Activated naive CD8-positive, alpha-beta T cell treated with anti-CD3 and anti-CD28 coated beads, Interleukin-2, amount 50 U/mL, for 16 hours (primary cell): ENCODE measurements at regions not wholly inside any gene's neighbourhood (a gene's known extent, or its start where the extent isn't known, plus 50 kb on each side); places are given as distances from the start of the nearest gene placed in this dataset.

Experiments
- DNase-seq: peaks from one replicate; pipeline ENCODE4 v3.0.0-alpha.2; 2020; ENCODE audit warnings: low read depth, low spot score

DNA sequence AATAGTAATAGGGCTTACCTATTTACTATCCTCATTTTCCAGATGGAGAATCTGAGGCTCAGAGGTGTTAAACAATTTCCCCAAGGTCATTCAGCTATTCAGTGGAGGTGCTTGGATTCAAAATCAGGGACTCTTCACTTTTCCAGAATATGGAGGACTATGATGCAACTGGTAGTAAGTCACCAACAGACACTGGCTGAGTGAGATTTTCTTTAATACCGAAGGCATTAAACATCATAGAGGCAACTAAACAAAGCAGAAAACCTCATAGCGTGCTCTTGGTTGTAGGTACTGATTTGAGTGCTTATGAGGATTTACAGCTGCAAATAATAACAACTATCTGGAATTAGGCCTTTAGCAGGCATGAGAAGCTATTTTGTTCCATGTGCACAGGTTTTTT, 134.4 kb downstream of the DLEU7 start:
- no peak for DNase-seq

GRCh38 chr13:50711131-50711815, 132.2 kb downstream of the DLEU7 start:
- DNase-seq, result no peak

GRCh38 chr13:50711996-50712395, 131.5 kb downstream of the DLEU7 start:
- no peak for DNase-seq

GRCh38 chr13:50712456-50712855, 131.0 kb downstream of the DLEU7 start:
- no peak for DNase-seq

- no peak for DNase-seq
These were observed 130.6 kb downstream of the DLEU7 start for GRCh38 chr13:50712881-50713280.

DNA sequence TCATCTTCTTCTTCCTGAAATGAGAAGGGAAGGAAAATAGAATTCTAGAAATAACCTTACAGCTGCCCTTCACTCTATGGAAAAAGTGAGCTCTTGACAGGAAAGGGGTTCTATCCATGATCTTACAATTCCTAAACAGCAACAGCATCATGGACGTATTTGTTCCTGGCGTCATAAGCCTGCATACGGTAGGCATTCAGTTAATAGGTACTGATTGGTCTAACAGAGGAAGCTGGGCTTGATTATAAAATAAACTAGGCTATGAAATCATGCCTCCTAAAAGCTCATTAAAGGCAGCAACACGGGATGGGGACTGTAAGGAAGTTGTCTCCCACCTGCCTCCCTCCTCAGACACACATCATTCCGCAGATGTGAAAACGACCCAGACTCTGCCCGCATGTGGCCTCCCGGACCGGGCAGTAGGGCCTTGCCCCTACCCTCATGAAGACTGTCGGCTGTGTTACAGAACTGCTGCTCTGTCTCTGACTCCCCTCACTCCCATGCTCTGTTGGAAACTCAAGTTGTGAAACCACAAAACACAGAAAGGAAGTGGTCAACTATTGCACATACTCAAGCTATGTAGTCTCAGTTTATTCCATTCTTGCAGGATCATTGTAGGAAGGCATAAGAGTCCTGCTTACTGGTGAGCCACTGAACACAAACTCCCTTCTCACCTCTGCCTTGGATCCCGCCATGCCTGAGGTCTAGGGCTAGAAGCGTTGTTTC, 129.8 kb downstream of the DLEU7 start:
- DNase-seq, result no peak

GRCh38 chr13:50714891-50715290, 128.6 kb downstream of the DLEU7 start:
- DNase-seq, result no peak

GRCh38 chr13:50715402-50716146, 127.9 kb downstream of the DLEU7 start:
- DNase-seq, result no peak

- no peak for DNase-seq
These were observed 122.4 kb downstream of the DLEU7 start for GRCh38 chr13:50720861-50721671.

DNA sequence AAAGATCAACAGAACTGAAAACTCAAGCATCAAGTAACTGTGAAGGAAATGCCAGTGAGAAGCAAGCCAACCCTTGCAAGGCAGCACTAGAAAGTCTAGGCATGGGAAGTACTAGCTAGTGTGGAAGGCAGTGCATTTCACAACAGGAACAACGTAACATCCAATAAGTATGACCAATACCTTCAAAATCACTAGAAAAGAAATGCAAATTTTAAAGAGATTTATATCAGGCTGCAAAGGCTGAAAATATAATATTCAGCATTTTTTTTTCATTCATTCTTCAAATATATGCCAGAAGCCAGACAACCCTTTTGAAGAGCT, 121.9 kb downstream of the DLEU7 start:
- DNase-seq, result no peak

DNA sequence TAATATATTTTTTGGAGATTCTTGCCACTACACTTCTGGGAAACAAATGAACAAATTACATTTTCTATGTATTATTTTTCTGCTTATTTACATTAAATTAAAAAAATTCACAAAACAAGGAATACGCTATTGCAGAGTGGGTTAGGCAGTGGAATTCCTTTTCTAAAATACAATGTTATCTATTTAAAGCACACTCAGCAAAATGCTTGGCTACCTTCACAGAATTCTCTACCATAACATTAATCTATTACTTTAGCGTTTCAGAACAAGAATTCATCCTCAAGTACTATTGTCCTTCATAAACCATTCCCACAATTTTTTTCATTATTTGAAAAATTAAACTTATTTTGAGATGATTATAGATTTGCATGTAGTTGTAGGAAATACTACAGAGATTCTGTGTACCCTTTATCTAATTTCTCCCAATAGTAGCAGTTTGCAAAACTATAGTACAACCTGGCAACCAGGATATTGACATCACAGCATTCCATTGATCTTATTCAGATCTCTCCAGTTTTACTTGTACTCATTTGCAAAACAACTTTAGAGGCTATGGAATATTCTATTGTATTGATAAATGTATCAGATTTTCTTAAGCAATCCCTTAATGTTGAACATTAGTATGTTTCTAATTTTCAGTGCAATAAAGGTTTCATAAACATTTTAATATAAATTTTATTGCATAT, 120.9 kb downstream of the DLEU7 start:
- DNase-seq, result no peak

DNA sequence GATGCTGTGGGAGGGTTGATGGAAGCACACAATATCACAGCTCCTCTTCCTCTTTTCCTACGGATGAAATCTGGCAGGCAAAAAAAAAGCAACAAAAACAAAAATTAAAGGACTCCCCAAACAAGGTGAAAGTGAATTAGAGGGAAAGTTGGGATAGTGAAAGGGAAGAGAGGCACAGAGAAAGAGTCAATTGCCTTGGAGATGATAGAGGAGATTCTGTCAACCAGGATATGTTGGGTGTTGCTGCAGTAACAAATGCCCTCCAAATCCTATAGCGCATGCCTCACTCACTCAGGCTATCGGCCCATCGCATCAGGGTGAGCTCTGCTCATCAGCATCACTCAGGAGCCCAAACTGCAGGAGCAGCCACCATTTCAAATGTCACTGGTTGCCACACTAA, 119.1 kb downstream of the DLEU7 start:
- DNase-seq, result no peak

DNA sequence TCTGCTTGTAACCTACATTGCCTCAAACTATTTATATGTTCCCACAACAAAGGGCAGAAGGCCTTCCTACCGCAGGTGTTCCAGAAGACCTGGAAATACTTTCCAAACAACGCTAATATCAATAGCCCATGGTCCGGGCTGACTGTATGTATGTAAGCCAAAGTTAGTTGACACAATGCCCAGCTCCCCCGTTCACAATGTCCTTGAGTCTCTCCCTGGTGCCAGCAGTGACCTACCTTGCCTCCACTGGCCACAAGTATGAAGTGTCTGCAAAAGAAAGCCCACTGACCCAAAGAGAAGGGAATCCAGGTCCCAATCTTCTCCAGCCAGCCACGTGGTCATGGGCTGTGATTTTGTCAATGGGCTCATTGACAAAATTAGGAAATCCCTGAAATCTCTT, 118.6 kb downstream of the DLEU7 start:
- DNase-seq, result no peak

GRCh38 chr13:50726164-50726563, 117.3 kb downstream of the DLEU7 start:
- no peak for DNase-seq

- DNase-seq, result no peak
These were observed 114.3 kb downstream of the DLEU7 start for GRCh38 chr13:50729177-50729576.

- DNase-seq, result no peak
These were observed 112.8 kb downstream of the DLEU7 start for GRCh38 chr13:50730496-50731351.

- DNase-seq, result no peak
These were observed 112.1 kb downstream of the DLEU7 start for GRCh38 chr13:50731400-50731799.

DNA sequence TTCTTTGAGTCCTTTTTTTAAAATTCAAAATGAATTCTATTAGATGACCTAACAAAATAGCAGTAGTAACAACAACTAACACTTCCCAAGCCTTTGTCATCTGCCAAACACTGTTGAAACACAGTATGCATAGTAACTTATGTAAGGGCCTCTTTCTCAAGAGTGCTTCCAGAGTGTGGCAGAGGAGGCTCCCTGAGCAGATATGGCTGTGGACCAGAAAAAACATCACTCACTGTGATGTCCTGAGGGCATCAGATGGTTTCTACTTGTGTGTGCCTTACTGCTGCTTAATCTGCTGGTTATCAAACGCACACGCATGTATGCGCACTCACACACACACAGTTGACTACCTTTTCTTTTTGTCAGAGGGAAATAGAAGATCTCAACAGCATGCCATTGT, 110.8 kb downstream of the DLEU7 start:
- no peak for DNase-seq

DNA sequence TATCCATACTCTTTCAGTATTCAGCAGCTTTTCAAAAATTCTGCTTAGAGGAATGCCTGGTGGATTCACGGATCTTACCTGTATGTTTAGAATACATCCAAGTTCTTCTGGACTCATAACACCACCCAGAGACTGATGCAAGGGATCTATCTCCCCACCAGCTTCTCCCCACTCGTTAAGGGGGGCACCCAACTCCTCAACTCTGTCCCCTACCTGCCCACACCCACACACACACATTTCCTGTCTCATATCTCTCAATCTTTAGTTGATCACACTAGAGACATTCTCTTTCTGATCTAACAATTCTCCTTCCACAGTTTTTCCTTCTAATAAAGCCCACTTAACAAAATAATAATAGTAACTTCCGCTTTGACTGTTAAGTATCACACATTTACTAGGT, 110.1 kb downstream of the DLEU7 start:
- DNase-seq, result no peak

DNA sequence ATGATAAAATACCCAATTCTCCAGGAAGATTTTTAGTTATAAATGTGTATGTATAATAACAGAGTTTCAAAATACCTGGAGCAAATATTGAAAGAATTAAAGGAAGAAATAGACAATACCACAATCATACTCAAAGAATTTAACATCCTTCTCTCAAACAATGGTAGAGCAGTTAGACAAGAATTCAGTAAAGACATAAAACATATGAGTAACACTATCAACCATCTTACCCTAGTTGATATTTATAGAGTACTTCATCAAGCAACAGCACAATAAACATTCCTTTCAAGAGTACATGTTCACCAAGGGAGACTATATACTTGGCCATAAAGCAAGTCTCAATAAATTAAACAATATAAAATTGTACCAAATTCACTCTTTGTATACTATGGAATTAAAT, 108.4 kb downstream of the DLEU7 start:
- no peak for DNase-seq
